ENCODE measurements at regions not wholly inside any gene's neighbourhood (a gene's known extent, or its start where the extent isn't known, plus 50 kb on each side); places are given as distances from the start of the nearest gene placed in this dataset.

DNA sequence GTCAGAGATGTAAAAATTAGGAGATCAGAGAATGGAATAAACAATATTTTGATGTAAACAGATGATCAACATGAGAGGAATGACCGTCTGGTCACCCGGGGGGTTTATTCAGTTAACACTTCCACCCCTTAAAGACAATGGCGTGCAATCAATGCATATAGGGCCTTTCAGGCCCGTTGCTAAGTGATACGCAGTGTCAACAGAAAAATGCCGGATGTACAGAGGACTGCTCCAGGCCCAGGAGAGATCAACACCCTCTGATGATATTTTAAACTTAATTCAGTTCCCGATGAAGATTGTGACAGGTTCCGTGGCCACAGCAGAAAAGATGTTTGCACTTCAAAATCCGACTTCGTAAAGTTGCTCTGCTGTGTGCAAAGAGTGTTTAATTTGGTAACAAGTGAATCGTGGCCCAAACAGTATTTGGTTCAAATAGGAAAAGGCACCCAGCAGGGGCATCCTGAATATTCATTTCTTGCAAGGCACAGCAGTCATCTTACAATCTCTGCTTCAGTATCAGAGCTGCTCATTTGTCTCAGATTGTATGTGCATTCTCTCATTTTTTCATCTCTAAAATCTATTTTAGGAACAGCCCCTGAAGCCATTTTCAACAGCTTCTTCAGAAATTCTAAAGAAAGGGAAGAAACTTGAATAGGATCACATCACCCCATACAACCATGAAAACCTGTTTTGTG, 72.6 kb downstream of the FOXB1 start:
- Histone ChIP-seq H3K4me1 (ENCODE audit: control insufficient read depth in 2 of 2, insufficient read depth in 2 of 2, low read length in 2 of 2) (no peaks in the 10 kb centered on the region), H3K27me3 (ENCODE audit: control insufficient read depth in 2 of 2, insufficient read depth in 2 of 2, low read length in 2 of 2) (no peaks in the 10 kb centered on the region), H3K9me3 (ENCODE audit: control insufficient read depth in 2 of 2, low read length in 2 of 2) (no peaks in the 10 kb centered on the region), H3K36me3 (ENCODE audit: control insufficient read depth in 2 of 2, insufficient read depth in 2 of 2, low read length in 2 of 2) (no peaks in the 10 kb centered on the region), H3K27ac (ENCODE audit: low read depth in 2 of 2, low read length in 2 of 2) (no peak overlapping the region), H3K4me3 (ENCODE audit: low read length in 2 of 2) (no peak overlapping the region), H3K9ac (ENCODE audit: low read depth in 1 of 2, low read length in 2 of 2) (no peak overlapping the region)

DNA sequence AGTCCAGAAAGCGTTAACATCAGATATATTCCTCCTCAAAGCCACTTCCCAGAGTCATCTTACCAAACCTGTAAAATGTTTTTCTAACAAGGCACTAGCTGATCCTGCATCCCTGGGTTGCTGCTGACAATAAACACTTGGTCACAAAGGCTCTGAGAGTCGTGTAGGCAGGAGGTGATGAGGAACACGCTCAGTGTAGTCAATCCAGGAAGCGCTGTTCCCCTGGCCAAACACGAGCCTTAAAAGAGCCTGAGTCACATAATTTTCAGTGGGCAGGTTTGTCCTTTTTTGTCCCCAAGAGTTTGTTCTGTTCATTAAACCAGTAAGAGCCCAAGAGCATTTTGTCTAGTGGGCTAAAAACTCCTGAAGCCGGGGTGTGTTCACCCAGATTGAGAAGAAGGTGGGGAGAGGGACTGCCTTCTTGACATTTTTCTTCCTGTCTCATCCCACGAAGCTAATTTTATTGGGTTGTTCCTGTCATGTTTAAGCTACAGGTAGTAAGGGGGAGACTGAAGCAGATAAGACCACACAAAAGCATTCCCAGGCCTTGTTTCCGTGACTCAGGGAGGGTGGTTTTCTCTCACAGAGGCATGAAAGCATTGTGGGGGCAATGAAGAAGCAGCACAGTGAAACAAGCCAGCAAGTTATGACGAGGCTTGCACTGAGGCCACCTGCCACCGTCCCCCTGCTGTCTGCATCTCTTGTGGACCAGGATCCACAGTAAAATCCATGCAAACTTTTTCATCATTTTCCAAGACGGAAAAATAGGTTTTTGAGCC, 73.7 kb downstream of the FOXB1 start:
- Histone ChIP-seq H3K9me3 (ENCODE audit: control insufficient read depth in 2 of 2, low read length in 2 of 2) (no peaks in the 10 kb centered on the region), H3K27me3 (ENCODE audit: control insufficient read depth in 2 of 2, insufficient read depth in 2 of 2, low read length in 2 of 2) (no peaks in the 10 kb centered on the region), H3K9ac (ENCODE audit: low read depth in 1 of 2, low read length in 2 of 2) (no peak overlapping the region), H3K27ac (ENCODE audit: low read depth in 2 of 2, low read length in 2 of 2) (no peak overlapping the region), H3K36me3 (ENCODE audit: control insufficient read depth in 2 of 2, insufficient read depth in 2 of 2, low read length in 2 of 2) (no peaks in the 10 kb centered on the region), H3K4me3 (ENCODE audit: low read length in 2 of 2) (no peak overlapping the region), H3K4me1 (ENCODE audit: control insufficient read depth in 2 of 2, insufficient read depth in 2 of 2, low read length in 2 of 2) (no peaks in the 10 kb centered on the region)

DNA sequence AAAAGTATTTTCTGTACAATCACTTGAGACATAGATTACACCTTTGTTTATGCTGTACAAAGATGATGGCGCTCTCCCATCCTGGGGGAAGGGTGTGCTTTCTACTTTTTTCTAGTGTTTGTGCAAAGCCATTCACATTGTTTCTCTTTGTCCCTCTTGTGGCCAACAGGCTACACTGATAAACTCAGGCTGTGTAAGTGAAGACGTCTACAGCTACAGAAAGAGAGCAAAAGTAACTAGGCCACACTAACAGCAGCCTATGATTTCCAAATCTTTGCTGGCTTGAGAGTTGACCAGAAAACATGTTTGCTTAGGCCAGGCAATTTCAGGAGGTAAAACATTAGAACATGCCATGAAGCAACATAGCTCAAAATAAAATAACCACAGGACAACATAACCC, 75.1 kb downstream of the FOXB1 start:
- H3K9me3 ChIP-seq (ENCODE audit: control insufficient read depth in 2 of 2, low read length in 2 of 2) = no peaks in the 10 kb centered on the region
- no peak overlapping the region for H3K9ac ChIP-seq (ENCODE audit: low read depth in 1 of 2, low read length in 2 of 2)
- H3K4me3 ChIP-seq (ENCODE audit: low read length in 2 of 2) = no peak overlapping the region
- H3K27me3 ChIP-seq (ENCODE audit: control insufficient read depth in 2 of 2, insufficient read depth in 2 of 2, low read length in 2 of 2) = no peaks in the 10 kb centered on the region
- H3K36me3 ChIP-seq (ENCODE audit: control insufficient read depth in 2 of 2, insufficient read depth in 2 of 2, low read length in 2 of 2) = no peaks in the 10 kb centered on the region
- H3K4me1 ChIP-seq (ENCODE audit: control insufficient read depth in 2 of 2, insufficient read depth in 2 of 2, low read length in 2 of 2) = no peaks in the 10 kb centered on the region
- no peak overlapping the region for H3K27ac ChIP-seq (ENCODE audit: low read depth in 2 of 2, low read length in 2 of 2)

- H3K27ac ChIP-seq (ENCODE audit: low read depth in 2 of 2, low read length in 2 of 2) = no peak overlapping the region
- no peak overlapping the region for H3K9ac ChIP-seq (ENCODE audit: low read depth in 1 of 2, low read length in 2 of 2)
- H3K27me3 ChIP-seq (ENCODE audit: control insufficient read depth in 2 of 2, insufficient read depth in 2 of 2, low read length in 2 of 2) = peaks cover 0 to 4% of the 10 kb centered on the region in 2 donors
- no peaks in the 10 kb centered on the region for H3K36me3 ChIP-seq (ENCODE audit: control insufficient read depth in 2 of 2, insufficient read depth in 2 of 2, low read length in 2 of 2)
- no peak overlapping the region for H3K4me3 ChIP-seq (ENCODE audit: low read length in 2 of 2)
- no peaks in the 10 kb centered on the region for H3K4me1 ChIP-seq (ENCODE audit: control insufficient read depth in 2 of 2, insufficient read depth in 2 of 2, low read length in 2 of 2)
- no peaks in the 10 kb centered on the region for H3K9me3 ChIP-seq (ENCODE audit: control insufficient read depth in 2 of 2, low read length in 2 of 2)
These were observed 77.9 kb downstream of the FOXB1 start for GRCh38 chr15:60081976-60082375.

- Histone ChIP-seq H3K4me1 (ENCODE audit: control insufficient read depth in 2 of 2, insufficient read depth in 2 of 2, low read length in 2 of 2) (no peaks in the 10 kb centered on the region), H3K36me3 (ENCODE audit: control insufficient read depth in 2 of 2, insufficient read depth in 2 of 2, low read length in 2 of 2) (no peaks in the 10 kb centered on the region), H3K27ac (ENCODE audit: low read depth in 2 of 2, low read length in 2 of 2) (no peak overlapping the region), H3K27me3 (ENCODE audit: control insufficient read depth in 2 of 2, insufficient read depth in 2 of 2, low read length in 2 of 2) (peaks cover 0 to 4% of the 10 kb centered on the region in 2 donors), H3K9ac (ENCODE audit: low read depth in 1 of 2, low read length in 2 of 2) (no peak overlapping the region), H3K9me3 (ENCODE audit: control insufficient read depth in 2 of 2, low read length in 2 of 2) (no peaks in the 10 kb centered on the region), H3K4me3 (ENCODE audit: low read length in 2 of 2) (no peak overlapping the region)
These were observed 79.2 kb downstream of the FOXB1 start for GRCh38 chr15:60083318-60083717.

- H3K27me3 ChIP-seq (ENCODE audit: control insufficient read depth in 2 of 2, insufficient read depth in 2 of 2, low read length in 2 of 2) = peaks cover 0 to 4% of the 10 kb centered on the region in 2 donors
- H3K4me3 ChIP-seq (ENCODE audit: low read length in 2 of 2) = no peak overlapping the region
- H3K9me3 ChIP-seq (ENCODE audit: control insufficient read depth in 2 of 2, low read length in 2 of 2) = no peaks in the 10 kb centered on the region
These were observed 82.7 kb downstream of the FOXB1 start for GRCh38 chr15:60086681-60087429.

GRCh38 chr15:60087561-60087960, 83.5 kb downstream of the FOXB1 start:
- H3K9ac ChIP-seq (ENCODE audit: low read depth in 1 of 2, low read length in 2 of 2) = no peak overlapping the region
- no peaks in the 10 kb centered on the region for H3K36me3 ChIP-seq (ENCODE audit: control insufficient read depth in 2 of 2, insufficient read depth in 2 of 2, low read length in 2 of 2)
- H3K27ac ChIP-seq (ENCODE audit: low read depth in 2 of 2, low read length in 2 of 2) = no peak overlapping the region
- no peaks in the 10 kb centered on the region for H3K4me1 ChIP-seq (ENCODE audit: control insufficient read depth in 2 of 2, insufficient read depth in 2 of 2, low read length in 2 of 2)
- H3K27me3 ChIP-seq (ENCODE audit: control insufficient read depth in 2 of 2, insufficient read depth in 2 of 2, low read length in 2 of 2) = peaks cover 0 to 4% of the 10 kb centered on the region in 2 donors
- no peak overlapping the region for H3K4me3 ChIP-seq (ENCODE audit: low read length in 2 of 2)
- no peaks in the 10 kb centered on the region for H3K9me3 ChIP-seq (ENCODE audit: control insufficient read depth in 2 of 2, low read length in 2 of 2)

More at GRCh38 chr15:60086681-60087429, 82.7 kb downstream of the FOXB1 start:
- Histone ChIP-seq H3K4me1 (ENCODE audit: control insufficient read depth in 2 of 2, insufficient read depth in 2 of 2, low read length in 2 of 2) (no peaks in the 10 kb centered on the region), H3K9ac (ENCODE audit: low read depth in 1 of 2, low read length in 2 of 2) (no peak overlapping the region), H3K27ac (ENCODE audit: low read depth in 2 of 2, low read length in 2 of 2) (no peak overlapping the region), H3K36me3 (ENCODE audit: control insufficient read depth in 2 of 2, insufficient read depth in 2 of 2, low read length in 2 of 2) (no peaks in the 10 kb centered on the region)

- Histone ChIP-seq H3K27ac (ENCODE audit: low read depth in 2 of 2, low read length in 2 of 2) (no peak overlapping the region), H3K4me3 (ENCODE audit: low read length in 2 of 2) (no peak overlapping the region), H3K9me3 (ENCODE audit: control insufficient read depth in 2 of 2, low read length in 2 of 2) (no peaks in the 10 kb centered on the region), H3K9ac (ENCODE audit: low read depth in 1 of 2, low read length in 2 of 2) (no peak overlapping the region), H3K27me3 (ENCODE audit: control insufficient read depth in 2 of 2, insufficient read depth in 2 of 2, low read length in 2 of 2) (peaks cover 0 to 2% of the 10 kb centered on the region in 2 donors), H3K4me1 (ENCODE audit: control insufficient read depth in 2 of 2, insufficient read depth in 2 of 2, low read length in 2 of 2) (no peaks in the 10 kb centered on the region), H3K36me3 (ENCODE audit: control insufficient read depth in 2 of 2, insufficient read depth in 2 of 2, low read length in 2 of 2) (no peaks in the 10 kb centered on the region)
These were observed 86.6 kb downstream of the FOXB1 start for GRCh38 chr15:60090747-60091146.

GRCh38 chr15:60091157-60091556, 87.0 kb downstream of the FOXB1 start:
- H3K9me3 ChIP-seq (ENCODE audit: control insufficient read depth in 2 of 2, low read length in 2 of 2) = no peaks in the 10 kb centered on the region
- H3K9ac ChIP-seq (ENCODE audit: low read depth in 1 of 2, low read length in 2 of 2) = no peak overlapping the region
- no peaks in the 10 kb centered on the region for H3K4me1 ChIP-seq (ENCODE audit: control insufficient read depth in 2 of 2, insufficient read depth in 2 of 2, low read length in 2 of 2)
- H3K27me3 ChIP-seq (ENCODE audit: control insufficient read depth in 2 of 2, insufficient read depth in 2 of 2, low read length in 2 of 2) = peaks cover 0 to 2% of the 10 kb centered on the region in 2 donors
- H3K27ac ChIP-seq (ENCODE audit: low read depth in 2 of 2, low read length in 2 of 2) = no peak overlapping the region
- H3K4me3 ChIP-seq (ENCODE audit: low read length in 2 of 2) = no peak overlapping the region
- no peaks in the 10 kb centered on the region for H3K36me3 ChIP-seq (ENCODE audit: control insufficient read depth in 2 of 2, insufficient read depth in 2 of 2, low read length in 2 of 2)

DNA sequence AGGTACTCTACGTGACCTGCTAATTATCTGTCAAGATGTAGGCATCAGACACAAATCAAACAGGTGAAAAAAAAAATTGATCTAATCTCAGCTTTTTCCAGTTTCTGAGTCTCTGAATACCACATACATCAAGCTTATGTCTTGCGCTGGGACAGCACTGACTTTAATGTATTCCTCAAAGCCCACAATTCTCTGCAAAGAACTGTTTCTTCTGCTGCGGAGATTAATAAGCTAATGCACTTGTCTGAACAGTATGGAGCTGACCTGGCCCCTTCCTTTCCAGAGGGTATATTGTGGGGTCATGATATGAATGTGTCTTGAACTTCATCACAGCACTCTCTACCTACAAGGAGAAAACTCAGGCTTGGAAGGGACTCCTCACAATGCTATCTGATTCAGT, 87.8 kb downstream of the FOXB1 start:
- no peaks in the 10 kb centered on the region for H3K4me1 ChIP-seq (ENCODE audit: control insufficient read depth in 2 of 2, insufficient read depth in 2 of 2, low read length in 2 of 2)
- H3K4me3 ChIP-seq (ENCODE audit: low read length in 2 of 2) = no peak overlapping the region
- no peaks in the 10 kb centered on the region for H3K9me3 ChIP-seq (ENCODE audit: control insufficient read depth in 2 of 2, low read length in 2 of 2)
- no peak overlapping the region for H3K9ac ChIP-seq (ENCODE audit: low read depth in 1 of 2, low read length in 2 of 2)
- H3K27ac ChIP-seq (ENCODE audit: low read depth in 2 of 2, low read length in 2 of 2) = no peak overlapping the region
- H3K27me3 ChIP-seq (ENCODE audit: control insufficient read depth in 2 of 2, insufficient read depth in 2 of 2, low read length in 2 of 2) = no peaks in the 10 kb centered on the region
- no peaks in the 10 kb centered on the region for H3K36me3 ChIP-seq (ENCODE audit: control insufficient read depth in 2 of 2, insufficient read depth in 2 of 2, low read length in 2 of 2)

Data from mucosa of rectum (tissue), 2 donors.